Ishikawa (cell line): ENCODE measurements at regions not wholly inside any gene's neighbourhood (a gene's known extent, or its start where the extent isn't known, plus 50 kb on each side); places are given as distances from the start of the nearest gene placed in this dataset.

ENCODE experiments used
- CEBPB ChIP-seq: IDR thresholded peaks from 2 replicates; pipeline ENCODE4 v1.6.1; 2012
- CREB1 ChIP-seq: IDR thresholded peaks from 2 replicates; pipeline ENCODE4 v1.6.1; 2012; ENCODE audit warnings: low read depth
- EGR1 ChIP-seq: IDR thresholded peaks from 2 replicates; pipeline ENCODE4 v1.6.1; 2012
- EP300 ChIP-seq: IDR thresholded peaks from 2 replicates; pipeline ENCODE4 v1.6.1; 2012; ENCODE audit warnings: borderline replicate concordance
- NFIC ChIP-seq: IDR thresholded peaks from 2 replicates; pipeline ENCODE4 v1.6.1; 2012
- RAD21 ChIP-seq: IDR thresholded peaks from 2 replicates; pipeline ENCODE4 v1.6.1; 2012; ENCODE audit warnings: low read depth
- REST ChIP-seq: IDR thresholded peaks from 2 replicates; pipeline ENCODE4 v1.6.1; 2012; ENCODE audit warnings: low read depth, mild to moderate bottlenecking
- TAF1 ChIP-seq: IDR thresholded peaks from 2 replicates; pipeline ENCODE4 v1.6.1; 2012; ENCODE audit warnings: low read depth, mild to moderate bottlenecking
- TCF12 ChIP-seq: IDR thresholded peaks from 2 replicates; pipeline ENCODE4 v1.6.1; 2012; ENCODE audit warnings: low read depth
- TEAD4 ChIP-seq: IDR thresholded peaks from 2 replicates; pipeline ENCODE4 v1.6.1; 2012
- USF1 ChIP-seq: IDR thresholded peaks from 2 replicates; pipeline ENCODE4 v1.6.1; 2012
- YY1 ChIP-seq: IDR thresholded peaks from 2 replicates; pipeline ENCODE4 v1.6.1; 2012; ENCODE audit warnings: low read depth
- TF ChIP-seq, protein P1 (sequence below): IDR thresholded peaks from 2 replicates; pipeline ENCODE4 v1.6.1; 2012

GRCh38 chr2:224174990-224175389 lies 135.9 kb upstream of the SERPINE2 start:
- TF ChIP-seq RAD21 (no peak), CREB1 (no peak), EP300 (no peak), TEAD4 (no peak), CEBPB (no peak), TCF12 (no peak), YY1 (no peak), REST (no peak), EGR1 (no peak), USF1 (no peak), TAF1 (no peak), NFIC (no peak)
- TF ChIP-seq, protein P1, sequence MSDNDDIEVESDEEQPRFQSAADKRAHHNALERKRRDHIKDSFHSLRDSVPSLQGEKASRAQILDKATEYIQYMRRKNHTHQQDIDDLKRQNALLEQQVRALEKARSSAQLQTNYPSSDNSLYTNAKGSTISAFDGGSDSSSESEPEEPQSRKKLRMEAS, result no peak
